Tibial artery (tissue), 4 donors: ENCODE measurements at regions not wholly inside any gene's neighbourhood (a gene's known extent, or its start where the extent isn't known, plus 50 kb on each side); places are given as distances from the start of the nearest gene placed in this dataset.

Source experiments
- DNase-seq, 2 donors: peaks; one replicate each; pipeline ENCODE4 v3.0.0-alpha.2; 2019
- H3K27ac ChIP-seq, 2 donors: fragments of 200-600 bp; sonication (generic) in 1 of 2; 1 replicate in 1 of 2; 2 replicates in 1 of 2; pipeline ENCODE4 v1.5.1; 2018 to 2019; ENCODE audit warnings: mild to moderate bottlenecking in 1 of 2
- H3K27me3 ChIP-seq, 2 donors: fragments of 200-600 bp; sonication (generic) in 1 of 2; one replicate each; pipeline versions ENCODE4 v1.5.1 to v1.6.0; 2016 to 2019
- H3K36me3 ChIP-seq, 3 donors: fragments of 200-600 bp; sonication (generic) in 2 of 3; one replicate each; pipeline ENCODE4 v1.5.1; 2016 to 2019; ENCODE audit warnings: mild to moderate bottlenecking in 2 of 3
- H3K4me1 ChIP-seq, 4 donors: fragments of 200-600 bp; sonication (generic) in 2 of 4; 1 replicate in 3 of 4; 2 replicates in 1 of 4; pipeline ENCODE4 v1.5.1; 2016 to 2019
- H3K4me3 ChIP-seq, 2 donors: fragments of 200-600 bp; sonication (generic) in 1 of 2; 1 replicate in 1 of 2; 2 replicates in 1 of 2; pipeline ENCODE4 v1.5.1; 2018 to 2019; ENCODE audit warnings: mild to moderate bottlenecking in 2 of 2
- H3K9me3 ChIP-seq, 3 donors: fragments of 200-600 bp; sonication (generic) in 1 of 3; one replicate each; pipeline ENCODE4 v1.5.1; 2016 to 2019
- CTCF ChIP-seq, 2 experiments: fragments of 200-600 bp in 1 of 2; fragments of 450-650 bp in 1 of 2; IDR thresholded peaks; one replicate each; pipeline ENCODE4 v1.5.1; 2017 to 2019; ENCODE audit warnings: antibody characterized with exemption in 2 of 2, mild to moderate bottlenecking in 1 of 2, moderate library complexity in 1 of 2
- intact Hi-C: fragments of 100-400 bp; cut with DNase I; formaldehyde crosslinking; loops from one replicate; pipeline ENCODE4 v1.15.0; 2023; ENCODE audit warnings: low total_unique reads

- peaks cover 0 to 5% of the 10 kb centered on the region in 2 donors for H3K27me3 ChIP-seq
- no peaks in the 10 kb centered on the region for H3K9me3 ChIP-seq
- intact Hi-C loops = no loop called here
- no peak overlapping the region for H3K27ac ChIP-seq
- no peak overlapping the region for H3K4me3 ChIP-seq
- H3K36me3 ChIP-seq = no peaks in the 10 kb centered on the region
- no peak for TF ChIP-seq CTCF (IDR thresholded peaks at IDR 0.05)
- DNase-seq = no peak
- no peaks in the 10 kb centered on the region for H3K4me1 ChIP-seq
Measured at GRCh38 chr2:234590076-234590475, 93.2 kb upstream of the ARL4C start.

GRCh38 chr2:234588054-234588430 is 91.2 kb upstream of the ARL4C start:
- Histone ChIP-seq H3K4me3 (no peak overlapping the region), H3K4me1 (no peaks in the 10 kb centered on the region), H3K27ac (no peak overlapping the region), H3K36me3 (no peaks in the 10 kb centered on the region), H3K27me3 (peaks cover 0 to 5% of the 10 kb centered on the region in 2 donors), H3K9me3 (no peaks in the 10 kb centered on the region)
- no peak for TF ChIP-seq CTCF (IDR thresholded peaks at IDR 0.05)
- no peak for DNase-seq
- intact Hi-C loops = no loop called here

- intact Hi-C loops = no loop called here
Measured at GRCh38 chr2:234587341-234588053, 90.6 kb upstream of the ARL4C start.

GRCh38 chr2:234583331-234583730 is 86.5 kb upstream of the ARL4C start:
- intact Hi-C loops = no loop called here
- no peaks in the 10 kb centered on the region for H3K27me3 ChIP-seq
- no peak for DNase-seq
- no peak overlapping the region for H3K27ac ChIP-seq
- TF ChIP-seq CTCF (IDR thresholded peaks at IDR 0.05) = no peak
- no peaks in the 10 kb centered on the region for H3K4me1 ChIP-seq
- no peak overlapping the region for H3K4me3 ChIP-seq
- no peaks in the 10 kb centered on the region for H3K9me3 ChIP-seq
- H3K36me3 ChIP-seq = no peaks in the 10 kb centered on the region

More at GRCh38 chr2:234587341-234588053, 90.6 kb upstream of the ARL4C start:
- no peaks in the 10 kb centered on the region for H3K36me3 ChIP-seq
- no peaks in the 10 kb centered on the region for H3K4me1 ChIP-seq
- H3K27ac ChIP-seq = no peak overlapping the region
- no peak for TF ChIP-seq CTCF (IDR thresholded peaks at IDR 0.05)
- H3K9me3 ChIP-seq = no peaks in the 10 kb centered on the region
- peaks cover 0 to 5% of the 10 kb centered on the region in 2 donors for H3K27me3 ChIP-seq
- DNase-seq = no peak
- no peak overlapping the region for H3K4me3 ChIP-seq

GRCh38 chr2:234580686-234581085 is 83.8 kb upstream of the ARL4C start:
- no peak for TF ChIP-seq CTCF (IDR thresholded peaks at IDR 0.05)
- no peak overlapping the region for H3K4me3 ChIP-seq
- H3K4me1 ChIP-seq = no peaks in the 10 kb centered on the region
- no peaks in the 10 kb centered on the region for H3K27me3 ChIP-seq
- no peak overlapping the region for H3K27ac ChIP-seq
- no peak for DNase-seq
- H3K36me3 ChIP-seq = no peaks in the 10 kb centered on the region
- H3K9me3 ChIP-seq = no peaks in the 10 kb centered on the region
- intact Hi-C loops = no loop called here
